T-helper 2 cell (primary cell): ENCODE measurements at regions not wholly inside any gene's neighbourhood (a gene's known extent, or its start where the extent isn't known, plus 50 kb on each side); places are given as distances from the start of the nearest gene placed in this dataset.

ENCODE experiments used
- DNase-seq, 5 experiments: peaks; one replicate each; pipeline versions ENCODE4 v3.0.0 to v3.0.0-alpha.2; 2012 to 2022

- no peak for DNase-seq
Measured at GRCh38 chr4:89357787-89358186, 50.2 kb upstream of the GPRIN3 start.
